ENCODE measurements at regions not wholly inside any gene's neighbourhood (a gene's known extent, or its start where the extent isn't known, plus 50 kb on each side); places are given as distances from the start of the nearest gene placed in this dataset.
A peak's percentile ranks its signal among the peaks of the same experiment; 100 is the strongest.
"Not testable (repeated sequence)": the region's sequence is repeated elsewhere in the genome, so short reads cannot be mapped to it uniquely, and the experiment has no call there.

GRCh38 chr6:27112974-27113373 is 134.5 kb upstream of the PRSS16 start:
- no peak for DNase-seq

DNA sequence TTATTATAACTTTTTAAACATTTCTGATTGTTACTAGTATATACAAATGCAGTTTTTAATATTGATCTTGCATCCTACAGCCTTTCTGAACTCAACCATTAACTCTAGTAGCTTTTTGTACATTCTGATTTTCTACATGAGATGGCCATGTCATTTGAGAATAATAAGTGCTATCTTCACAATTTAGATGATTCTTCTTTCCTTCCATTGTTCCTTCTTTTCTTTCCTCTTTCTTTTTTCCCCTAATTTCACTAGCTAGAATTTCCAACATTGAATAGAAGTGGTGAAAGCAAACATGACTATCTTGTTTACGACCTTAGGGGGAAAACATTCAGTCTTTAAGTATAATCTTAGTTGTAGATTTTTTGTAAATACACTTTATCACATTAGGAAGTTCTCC is 128.2 kb upstream of the PRSS16 start:
- no peak for DNase-seq

- no peak for DNase-seq
These were observed 127.7 kb upstream of the PRSS16 start for GRCh38 chr6:27119761-27120160.

GRCh38 chr6:27121640-27122039 is 125.9 kb upstream of the PRSS16 start:
- no peak for DNase-seq

DNA sequence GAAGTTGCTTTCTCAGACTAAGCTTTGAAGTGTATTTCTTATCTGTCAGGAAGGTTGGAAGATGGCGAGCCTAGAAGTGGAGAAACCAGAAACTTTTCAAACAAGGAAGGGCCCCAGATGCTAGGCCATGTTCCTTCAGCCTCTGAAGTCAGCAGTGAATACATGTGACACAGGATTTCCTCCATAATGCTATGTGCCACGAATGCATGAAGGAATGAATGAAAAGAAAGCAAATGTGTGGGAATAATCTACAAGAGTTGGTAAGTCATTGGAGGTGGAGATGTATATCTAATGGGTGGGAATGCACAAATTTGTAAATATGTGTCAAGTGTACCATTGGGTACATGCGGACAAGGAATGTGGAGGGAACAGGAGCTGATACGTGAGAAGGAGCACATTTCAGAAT is 123.2 kb upstream of the PRSS16 start:
- DNase-seq, result no peak

GRCh38 chr6:27126046-27126814 is 121.3 kb upstream of the PRSS16 start:
- DNase-seq, result no peak

GRCh38 chr6:27126815-27127537 is 120.5 kb upstream of the PRSS16 start:
- DNase-seq, result peak; percentile 78

- DNase-seq, result not testable (repeated sequence)
These were observed 119.6 kb upstream of the PRSS16 start for GRCh38 chr6:27127874-27128273.

- DNase-seq, result no peak
These were observed 119.0 kb upstream of the PRSS16 start for GRCh38 chr6:27128311-27129094.

- DNase-seq, result no peak
These were observed 118.2 kb upstream of the PRSS16 start for GRCh38 chr6:27129095-27129815.

- no peak for DNase-seq
These were observed 117.6 kb upstream of the PRSS16 start for GRCh38 chr6:27129917-27130316.

GRCh38 chr6:27130668-27131428 is 116.7 kb upstream of the PRSS16 start:
- no peak for DNase-seq

DNA sequence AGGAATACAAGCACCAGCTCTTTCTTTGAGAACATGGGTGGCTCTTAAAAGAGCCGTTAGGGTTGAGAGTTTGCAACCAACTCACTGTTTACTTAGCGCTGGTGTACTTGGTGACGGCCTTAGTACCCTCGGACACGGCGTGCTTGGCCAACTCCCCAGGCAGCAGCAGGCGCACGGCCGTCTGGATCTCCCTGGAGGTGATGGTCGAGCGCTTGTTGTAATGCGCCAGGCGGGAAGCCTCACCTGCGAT is 115.3 kb upstream of the PRSS16 start:
- DNase-seq, result not testable (repeated sequence)

- DNase-seq, result peak; percentile 84
These were observed 114.8 kb upstream of the PRSS16 start for GRCh38 chr6:27132532-27133280.

- DNase-seq, result peak; percentile 68
These were observed 113.9 kb upstream of the PRSS16 start for GRCh38 chr6:27133281-27134227.

GRCh38 chr6:27135087-27135657 is 112.3 kb upstream of the PRSS16 start:
- DNase-seq, result no peak

GRCh38 chr6:27136077-27136644 is 111.3 kb upstream of the PRSS16 start:
- no peak for DNase-seq

GRCh38 chr6:27136978-27137814 is 110.3 kb upstream of the PRSS16 start:
- DNase-seq, result no peak

DNA sequence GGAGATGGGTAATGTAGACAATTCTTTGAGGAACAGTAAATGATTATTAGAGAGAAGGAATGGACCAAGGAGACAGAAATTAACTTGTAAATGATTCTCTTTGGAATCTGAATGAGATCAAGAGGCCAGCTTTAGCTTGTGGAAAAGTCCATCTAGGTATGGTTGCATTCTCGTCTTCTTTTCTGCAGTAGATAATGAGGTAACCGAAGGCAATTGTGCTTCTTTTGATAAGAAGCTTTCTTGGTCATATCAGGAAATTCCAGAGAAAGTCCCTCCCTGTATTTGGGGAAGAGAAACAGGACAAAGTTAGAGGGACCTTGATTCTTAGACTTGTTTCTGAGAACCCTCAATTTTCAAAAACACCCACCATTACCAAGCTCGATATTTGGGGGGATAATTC is 109.1 kb upstream of the PRSS16 start:
- no peak for DNase-seq

All from activated naive CD4-positive, alpha-beta T cell treated with anti-CD3 and anti-CD28 coated beads, Interleukin-2, amount 50 U/mL, for 16 hours (primary cell).